Pancreas (tissue), 10 donors: ENCODE measurements at regions not wholly inside any gene's neighbourhood (a gene's known extent, or its start where the extent isn't known, plus 50 kb on each side); places are given as distances from the start of the nearest gene placed in this dataset.
"Not testable (repeated sequence)": the region's sequence is repeated elsewhere in the genome, so short reads cannot be mapped to it uniquely, and the experiment has no call there.

ENCODE experiments used
- ATAC-seq, 4 donors: fragments of 200-7000 bp; cut with Tn5 transposase; one replicate each; pipeline versions ENCODE4 v1.8.0 to v1.9.1; 2020; ENCODE audit warnings: mild to moderate bottlenecking in 4 of 4, moderate library complexity in 4 of 4
- DNase-seq, 6 donors: peaks; one replicate each; pipeline ENCODE4 v3.0.0-alpha.2; 2020
- FAIRE-seq: peaks from 2 replicates; lab custom pipeline; 2012; peaks lifted over from hg19 to GRCh38; lab: Jason Lieb, UNC
- H3K27ac ChIP-seq, 4 donors: fragments of 200-600 bp; sonication (generic); 1 replicate in 3 of 4; 2 replicates in 1 of 4; pipeline versions ENCODE4 v1.5.0 to v1.8.0; 2020
- H3K27me3 ChIP-seq, 4 donors: fragments of 200-600 bp; one replicate each; pipeline ENCODE4 v1.8.0; 2021
- H3K36me3 ChIP-seq, 3 donors: fragments of 200-600 bp; sonication (generic) in 1 of 3; one replicate each; pipeline versions ENCODE4 v1.5.0 to v1.8.0; 2020 to 2021
- H3K4me1 ChIP-seq, 3 donors: fragments of 200-600 bp; one replicate each; pipeline ENCODE4 v1.8.0; 2021
- H3K4me3 ChIP-seq, 4 donors: fragments of 200-600 bp; sonication (generic) in 2 of 4; one replicate each; pipeline versions ENCODE4 v1.5.0 to v1.8.0; 2020 to 2021
- H3K9me3 ChIP-seq, 4 donors: fragments of 200-600 bp; one replicate each; pipeline ENCODE4 v1.8.0; 2021
- WGBS, 2 donors: extraction: QIAGEN DNeasy Blood & Tissue Kit; methylation state at CpG; one replicate each; pipeline ENCODE4 v1.1.7; 2013; 5-methylcytosine and 5-hydroxymethylcytosine counted together
- intact Hi-C, 3 donors: fragments of 100-400 bp; cut with DNase I; formaldehyde crosslinking; loops; one replicate each; pipeline versions ENCODE4 v1.11.1 to v1.14.2; 2022
- TF ChIP-seq, protein P1 (sequence below), 4 donors: fragments of 200-600 bp; sonication (generic) in 3 of 4; IDR thresholded peaks; one replicate each; pipeline versions ENCODE4 v1.5.0 to v1.8.0; 2021; ENCODE audit warnings: antibody characterized with exemption in 4 of 4
- donor health status: healthy with polysubstance abuse.
- donor health status: DM: no; HTN: no; CAD: no; lungs with moderate emphysema.
- donor health status: DM: no; HTN: no; CAD: no.
- donor health status: control.
- donor health status: control.
- donor health status: Bipolar disorder and iron deficiency.
- donor health status: DM: yes; HTN: yes; CAD: no.
- donor health status: DM: no; HTN: no; CAD: no.
- donor health status: DM: no; HTN: no; CAD: no.
- donor health status: DM: yes; HTN: yes; CAD: no.

DNA sequence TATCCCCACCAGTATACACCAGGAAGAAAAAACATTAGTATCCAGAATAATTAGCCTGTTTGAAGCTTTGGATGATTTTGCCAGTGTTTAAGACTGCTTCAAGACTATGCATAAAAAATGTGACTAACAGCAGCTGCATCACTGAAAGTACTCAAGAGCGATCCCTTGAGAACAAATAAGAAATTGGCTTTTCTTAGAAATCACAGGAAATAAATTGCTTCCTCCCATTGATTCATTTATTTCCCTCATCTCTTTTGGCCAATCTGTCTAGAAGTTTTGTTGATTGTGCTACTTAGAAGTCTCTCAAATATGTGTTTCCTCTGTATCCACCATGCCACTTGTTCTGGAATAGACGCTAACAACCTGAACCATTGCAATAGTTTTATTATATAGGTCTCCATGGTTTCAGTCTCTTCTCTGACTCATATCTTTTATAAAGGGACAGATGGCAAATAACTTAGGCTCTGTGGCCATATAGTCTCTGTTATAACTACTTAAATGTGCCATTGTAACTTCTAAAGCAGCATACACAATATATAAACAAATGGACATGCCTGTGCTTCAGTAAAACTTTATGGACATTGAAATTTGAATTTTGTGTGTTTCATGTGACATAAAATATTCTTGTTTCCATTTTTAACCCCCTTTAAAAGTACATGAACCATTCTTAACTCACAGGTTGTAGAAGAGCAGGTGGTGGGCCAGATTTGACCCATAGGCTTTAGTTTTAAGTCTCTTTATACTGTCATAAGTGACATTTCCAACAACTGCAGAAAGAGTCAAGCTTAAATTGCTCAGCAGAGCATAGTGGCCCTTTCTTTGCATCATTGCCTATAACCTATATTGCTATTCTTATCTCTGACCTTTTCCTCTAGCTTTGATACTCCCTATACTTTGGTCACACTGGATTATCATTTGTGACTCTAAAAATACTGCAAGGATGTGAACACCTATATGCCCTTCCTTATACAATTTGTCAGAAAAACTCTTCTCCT lies 123.9 kb downstream of the MC4R start:
- H3K9me3 ChIP-seq: no peaks in the 10 kb centered on the region
- intact Hi-C loops: no loop called here
- no peak overlapping the region for H3K27ac ChIP-seq
- WGBS, 2 donors: 82 to 89% methylated on average over 2 of the region's 2 CpGs
- no peak overlapping the region for H3K4me3 ChIP-seq
- no peaks in the 10 kb centered on the region for H3K27me3 ChIP-seq
- ATAC-seq (no peak), FAIRE-seq (no peak), DNase-seq (no peak)
- H3K4me1 ChIP-seq: no peaks in the 10 kb centered on the region
- TF ChIP-seq, protein P1, sequence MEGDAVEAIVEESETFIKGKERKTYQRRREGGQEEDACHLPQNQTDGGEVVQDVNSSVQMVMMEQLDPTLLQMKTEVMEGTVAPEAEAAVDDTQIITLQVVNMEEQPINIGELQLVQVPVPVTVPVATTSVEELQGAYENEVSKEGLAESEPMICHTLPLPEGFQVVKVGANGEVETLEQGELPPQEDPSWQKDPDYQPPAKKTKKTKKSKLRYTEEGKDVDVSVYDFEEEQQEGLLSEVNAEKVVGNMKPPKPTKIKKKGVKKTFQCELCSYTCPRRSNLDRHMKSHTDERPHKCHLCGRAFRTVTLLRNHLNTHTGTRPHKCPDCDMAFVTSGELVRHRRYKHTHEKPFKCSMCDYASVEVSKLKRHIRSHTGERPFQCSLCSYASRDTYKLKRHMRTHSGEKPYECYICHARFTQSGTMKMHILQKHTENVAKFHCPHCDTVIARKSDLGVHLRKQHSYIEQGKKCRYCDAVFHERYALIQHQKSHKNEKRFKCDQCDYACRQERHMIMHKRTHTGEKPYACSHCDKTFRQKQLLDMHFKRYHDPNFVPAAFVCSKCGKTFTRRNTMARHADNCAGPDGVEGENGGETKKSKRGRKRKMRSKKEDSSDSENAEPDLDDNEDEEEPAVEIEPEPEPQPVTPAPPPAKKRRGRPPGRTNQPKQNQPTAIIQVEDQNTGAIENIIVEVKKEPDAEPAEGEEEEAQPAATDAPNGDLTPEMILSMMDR (IDR thresholded peaks at IDR 0.05): no peak
- no peaks in the 10 kb centered on the region for H3K36me3 ChIP-seq

DNA sequence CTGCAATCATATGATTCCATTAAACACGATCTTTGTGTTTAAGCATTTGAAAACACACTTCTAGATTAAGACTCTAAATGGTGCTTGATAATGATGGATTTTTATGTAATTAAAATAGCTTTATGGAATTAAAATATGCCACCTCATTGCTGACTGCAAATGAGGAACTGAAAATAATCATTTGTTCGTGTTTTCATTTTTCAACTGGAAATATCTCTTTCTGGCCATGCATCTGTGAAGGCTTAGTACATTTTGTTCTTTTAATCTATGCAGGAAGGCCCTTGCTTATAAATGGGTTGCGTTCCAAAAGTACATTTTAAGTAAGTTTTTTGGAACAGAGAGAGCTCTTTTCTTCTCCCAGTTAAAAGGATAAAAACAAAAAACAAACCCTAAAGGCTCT lies 125.5 kb downstream of the MC4R start:
- Histone ChIP-seq H3K4me1 (no peaks in the 10 kb centered on the region), H3K4me3 (no peak overlapping the region), H3K27me3 (no peaks in the 10 kb centered on the region), H3K9me3 (no peaks in the 10 kb centered on the region), H3K27ac (no peak overlapping the region), H3K36me3 (no peaks in the 10 kb centered on the region)
- ATAC-seq: no peak
- FAIRE-seq: no peak
- intact Hi-C loops: no loop called here
- 51 to 67% methylated on average over 3 of the region's 3 CpGs for WGBS, 2 donors
- TF ChIP-seq, protein P1 (IDR thresholded peaks at IDR 0.05): no peak
- DNase-seq: no peak

DNA sequence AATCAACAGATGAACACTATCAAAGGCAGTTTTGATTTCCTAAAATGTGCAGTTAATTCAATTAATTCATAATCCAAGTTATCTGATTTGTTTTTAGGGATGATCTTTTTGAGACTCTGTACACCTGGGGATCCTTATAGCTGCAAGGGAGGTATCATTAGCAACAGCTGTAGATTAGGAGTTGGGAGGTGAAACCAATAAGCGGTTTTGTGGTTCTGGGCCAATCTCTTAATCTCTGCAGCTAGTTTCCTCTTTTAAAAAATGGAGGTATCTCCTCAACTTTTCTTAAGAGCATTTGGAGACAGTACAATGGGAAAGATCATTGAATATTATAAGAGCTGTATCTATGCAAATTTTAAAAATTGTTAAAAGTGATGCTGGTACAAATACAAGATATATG lies 126.0 kb downstream of the MC4R start:
- intact Hi-C loops: no loop called here
- no peak overlapping the region for H3K4me3 ChIP-seq
- 72 to 77% methylated on average over 1 of the region's 1 CpG for WGBS, 2 donors
- no peak overlapping the region for H3K27ac ChIP-seq
- H3K4me1 ChIP-seq: no peaks in the 10 kb centered on the region
- H3K27me3 ChIP-seq: no peaks in the 10 kb centered on the region
- TF ChIP-seq, protein P1 (IDR thresholded peaks at IDR 0.05): no peak
- ATAC-seq: no peak
- FAIRE-seq: no peak
- no peaks in the 10 kb centered on the region for H3K9me3 ChIP-seq
- no peak for DNase-seq
- no peaks in the 10 kb centered on the region for H3K36me3 ChIP-seq

DNA sequence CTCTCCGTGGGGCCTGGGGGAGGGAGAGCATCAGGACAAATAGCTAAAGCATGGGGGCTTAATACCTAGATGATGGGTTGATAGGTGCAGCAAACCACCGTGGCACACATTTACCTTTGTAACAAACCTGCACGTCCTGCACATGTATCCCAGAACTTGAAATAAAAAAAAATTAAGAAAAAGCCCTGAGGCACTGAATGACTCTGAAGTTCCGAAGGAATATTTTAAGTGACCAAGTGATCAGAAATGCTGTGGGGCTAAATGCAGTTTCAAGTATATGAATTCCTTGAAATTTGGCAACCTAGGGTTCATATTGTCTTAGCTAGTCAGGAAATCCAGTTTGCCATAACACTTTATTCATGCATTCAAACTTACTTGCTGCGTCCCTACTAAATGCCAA lies 127.5 kb downstream of the MC4R start:
- intact Hi-C loops: no loop called here
- FAIRE-seq: no peak
- 69 to 83% methylated on average over 5 of the region's 5 CpGs for WGBS, 2 donors

DNA sequence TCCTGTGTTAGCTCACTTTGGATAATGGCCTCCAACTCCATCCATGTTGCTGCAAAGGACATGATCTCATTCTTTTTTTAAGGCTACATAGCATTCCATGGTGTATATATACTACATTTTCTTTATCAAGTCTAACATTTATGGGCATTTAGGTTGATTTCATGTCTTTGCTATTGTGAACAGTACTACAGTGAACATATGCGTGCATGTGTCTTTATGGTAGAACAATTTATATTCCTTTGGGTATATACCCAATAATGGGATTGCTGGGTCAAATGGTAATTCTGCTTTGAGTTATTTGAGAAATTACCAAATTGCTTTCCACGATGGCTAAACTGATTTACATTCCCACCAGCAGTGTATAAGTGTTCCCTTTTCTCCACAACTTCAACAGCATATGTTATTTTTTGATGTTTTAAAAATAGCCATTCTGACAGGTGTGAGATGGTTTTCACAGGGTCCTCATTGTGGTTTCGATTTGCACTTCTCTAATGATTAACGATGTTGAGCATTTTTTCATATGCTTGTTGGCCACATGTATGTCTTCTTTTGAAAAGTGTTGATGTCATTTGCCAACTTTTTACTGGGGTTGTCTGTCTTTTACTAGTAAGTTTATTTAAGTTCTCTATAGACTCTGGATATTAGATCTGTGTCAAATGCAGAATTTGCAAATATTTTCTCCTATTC lies 133.4 kb downstream of the MC4R start:
- H3K27me3 ChIP-seq, H3K4me1 ChIP-seq, H3K4me3 ChIP-seq, H3K9me3 ChIP-seq, DNase-seq, ATAC-seq, H3K36me3 ChIP-seq, H3K27ac ChIP-seq, intact Hi-C loops, FAIRE-seq: not testable (repeated sequence)
- 53 to 62% methylated on average over 4 of the region's 4 CpGs for WGBS, 2 donors

More for the DNA sequence above, 127.5 kb downstream of the MC4R start:
- Histone ChIP-seq H3K36me3 (no peaks in the 10 kb centered on the region), H3K4me1 (no peaks in the 10 kb centered on the region), H3K27me3 (no peaks in the 10 kb centered on the region), H3K9me3 (no peaks in the 10 kb centered on the region), H3K4me3 (no peak overlapping the region), H3K27ac (no peak overlapping the region)
- DNase-seq (no peak), ATAC-seq (no peak)
- TF ChIP-seq, protein P1 (IDR thresholded peaks at IDR 0.05): no peak
